GM06990 (cell line): ENCODE measurements at regions not wholly inside any gene's neighbourhood (a gene's known extent, or its start where the extent isn't known, plus 50 kb on each side); places are given as distances from the start of the nearest gene placed in this dataset.

Experiments used
- DNase-seq: peaks from one replicate; pipeline ENCODE4 v3.0.0-alpha.2; 2011; ENCODE audit not compliant: insufficient read length; ENCODE audit errors: extremely low read depth
- H3K27me3 ChIP-seq: replicated peaks from 2 replicates; pipeline ENCODE4 v1.6.0; 2011; ENCODE audit warnings: low read length; ENCODE audit not compliant: control insufficient read depth, insufficient read depth
- H3K36me3 ChIP-seq: 2 replicates; pipeline ENCODE4 v1.5.1; 2011; ENCODE audit warnings: low read length; ENCODE audit not compliant: control insufficient read depth, insufficient read depth
- H3K4me3 ChIP-seq: replicated peaks from 2 replicates; pipeline ENCODE4 v1.5.1; 2011; ENCODE audit warnings: low read depth, mild to moderate bottlenecking, control low read depth, low read length
- CTCF ChIP-seq: IDR thresholded peaks from 2 replicates; pipeline ENCODE4 v1.5.1; 2011; ENCODE audit warnings: low read length, control low read depth, mild to moderate bottlenecking, inconsistent platforms; ENCODE audit not compliant: insufficient read depth, poor library complexity, severe bottlenecking

DNA sequence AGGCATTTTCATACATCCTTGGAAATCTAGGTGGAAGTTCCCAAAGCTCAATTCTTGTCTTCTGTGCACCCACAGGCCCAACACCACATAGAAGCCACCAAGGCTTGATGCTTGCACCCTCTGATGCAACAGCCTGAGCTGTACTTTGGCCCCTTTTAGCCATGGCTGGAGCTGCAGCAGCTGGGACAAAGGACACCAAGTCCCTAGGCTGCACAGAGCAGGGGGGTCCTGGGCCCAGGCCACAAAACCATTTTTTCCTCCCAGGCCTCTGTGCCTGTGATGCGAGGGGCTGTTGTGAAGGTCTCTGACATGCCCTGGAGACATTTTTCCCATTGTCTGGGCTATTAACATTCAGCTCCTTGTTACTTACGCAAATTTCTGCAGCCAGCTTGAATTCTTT lies 124.0 kb upstream of the S100G start:
- Histone ChIP-seq H3K4me3 (no peak overlapping the region), H3K27me3 (no peaks in the 10 kb centered on the region; the same call in 1 of the 2 replicates), H3K36me3 (no peaks in the 10 kb centered on the region)
- DNase-seq: no peak
- no peak for TF ChIP-seq CTCF

- no peaks in the 10 kb centered on the region for H3K36me3 ChIP-seq
- no peak for DNase-seq
- no peak for TF ChIP-seq CTCF
- H3K27me3 ChIP-seq: no peaks in the 10 kb centered on the region; the same call in 1 of the 2 replicates
- H3K4me3 ChIP-seq: no peak overlapping the region
Measured at GRCh38 chrX:16528620-16529019, 121.3 kb upstream of the S100G start.
